GM19467 (cell line): ENCODE measurements at regions not wholly inside any gene's neighbourhood (a gene's known extent, or its start where the extent isn't known, plus 50 kb on each side); places are given as distances from the start of the nearest gene placed in this dataset.
"Not testable (repeated sequence)": the region's sequence is repeated elsewhere in the genome, so short reads cannot be mapped to it uniquely, and the experiment has no call there.

Source experiments
- ATAC-seq: cut with Tn5 transposase; IDR thresholded peaks from one replicate; pipeline ENCODE4 v1.9.1; 2021; ENCODE audit warnings: mild to moderate bottlenecking, moderate library complexity; ENCODE audit not compliant: unreplicated experiment

DNA sequence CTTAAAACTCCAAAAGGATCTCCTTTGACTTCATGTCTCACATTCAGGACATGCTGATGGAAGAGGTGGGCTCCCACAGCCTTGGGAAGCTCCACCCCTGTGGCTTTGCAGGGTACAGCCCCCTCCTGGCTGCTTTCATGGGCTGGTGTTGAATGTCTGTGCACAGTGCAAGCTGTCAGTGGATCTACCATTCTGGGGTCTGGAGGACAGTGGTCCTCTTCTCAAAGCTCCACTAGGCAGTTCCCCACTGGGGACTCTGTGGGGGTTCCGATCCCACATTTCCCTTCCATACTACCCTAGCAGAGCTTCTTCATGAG, 150.2 kb upstream of the FBXL17 start:
- not testable (repeated sequence) for ATAC-seq

DNA sequence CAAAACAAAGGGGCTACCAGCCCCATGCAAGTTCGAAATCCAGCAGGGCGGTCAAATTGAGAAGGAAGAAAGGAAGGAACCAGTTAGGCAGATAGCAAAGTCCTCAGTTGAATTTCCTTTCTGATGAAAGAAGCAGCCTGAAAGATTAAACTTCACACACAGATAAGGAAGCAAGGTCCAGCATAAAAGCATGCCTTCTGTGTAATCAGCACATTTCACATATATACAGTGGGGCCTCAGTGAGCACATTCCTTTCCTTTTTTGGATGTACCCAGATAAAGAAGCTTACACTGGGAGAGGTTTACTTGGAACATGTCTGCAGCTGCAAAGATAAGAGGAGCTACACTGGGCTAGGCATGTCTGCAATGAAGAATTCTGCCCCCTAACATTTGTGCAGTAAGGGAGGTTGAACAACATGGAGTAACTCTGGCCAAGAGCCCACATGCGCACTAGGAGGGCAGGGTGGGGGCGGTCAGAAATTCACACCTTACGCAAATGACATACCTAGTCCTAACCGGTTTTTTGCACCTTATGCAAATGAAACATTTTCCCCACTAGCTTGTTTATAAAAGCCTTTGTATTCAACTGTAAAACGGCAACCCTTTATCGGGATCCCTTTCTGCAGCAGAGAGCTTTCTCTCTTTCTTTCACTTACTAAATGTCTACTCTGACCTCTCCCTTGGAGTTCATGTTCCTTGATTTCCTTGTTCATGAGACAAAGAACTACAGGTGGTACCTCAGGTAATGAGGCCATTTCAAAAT, 149.7 kb upstream of the FBXL17 start:
- no peak for ATAC-seq

DNA sequence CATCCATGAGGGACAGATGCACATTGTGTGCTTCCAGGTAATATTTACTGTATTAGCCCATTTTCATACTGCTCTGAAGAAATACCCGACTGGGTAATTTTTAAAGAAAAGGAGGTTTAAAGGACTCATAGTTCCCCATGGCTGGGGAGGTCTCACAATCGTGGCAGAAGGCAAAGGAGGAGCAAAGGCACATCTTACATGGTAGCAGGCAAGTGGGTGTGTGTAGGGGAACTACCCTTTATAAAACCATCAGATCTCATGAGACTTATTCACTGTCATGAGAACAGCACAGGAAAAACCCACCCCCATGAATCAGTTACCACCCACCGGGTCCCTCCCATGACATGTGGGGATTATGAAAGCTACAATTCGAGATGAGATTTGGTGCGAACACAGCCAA, 148.8 kb upstream of the FBXL17 start:
- no peak for ATAC-seq

DNA sequence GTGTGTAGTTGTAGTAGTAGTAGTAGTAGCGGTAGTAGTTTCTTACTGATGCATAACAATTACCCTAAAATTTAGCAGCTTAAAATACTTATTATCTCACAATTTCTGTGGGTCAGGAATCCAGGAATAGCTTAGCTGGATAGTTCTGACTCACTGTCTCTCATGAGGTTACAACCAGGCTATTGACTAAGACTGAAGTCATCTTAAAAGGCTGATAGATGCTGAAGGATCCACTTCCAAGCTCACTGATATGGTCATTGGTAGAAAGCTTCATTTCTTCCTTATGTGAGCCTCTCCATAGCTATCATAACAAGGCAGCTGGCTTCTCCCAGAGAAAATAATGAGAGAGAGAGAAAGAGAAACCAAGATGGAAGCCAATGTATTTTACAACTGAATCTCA, 147.5 kb upstream of the FBXL17 start:
- no peak for ATAC-seq

DNA sequence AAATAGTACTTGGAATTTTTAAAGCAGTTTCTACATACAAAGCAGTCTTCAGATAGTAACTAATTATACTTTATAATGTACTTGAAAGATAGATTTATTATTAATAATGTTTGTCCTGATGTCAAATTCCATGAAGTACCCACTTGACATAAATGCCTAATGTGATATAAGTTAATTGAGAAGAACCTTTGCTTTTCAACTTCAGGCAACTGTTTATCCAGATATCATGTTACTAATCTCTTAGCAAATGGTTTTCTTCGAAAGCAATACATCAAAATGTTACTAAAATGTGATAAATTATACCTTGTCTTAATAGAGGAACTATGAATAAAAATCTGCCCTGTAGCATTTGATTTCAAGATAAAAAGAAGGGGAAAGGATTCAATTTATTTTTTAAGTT, 146.8 kb upstream of the FBXL17 start:
- no peak for ATAC-seq

DNA sequence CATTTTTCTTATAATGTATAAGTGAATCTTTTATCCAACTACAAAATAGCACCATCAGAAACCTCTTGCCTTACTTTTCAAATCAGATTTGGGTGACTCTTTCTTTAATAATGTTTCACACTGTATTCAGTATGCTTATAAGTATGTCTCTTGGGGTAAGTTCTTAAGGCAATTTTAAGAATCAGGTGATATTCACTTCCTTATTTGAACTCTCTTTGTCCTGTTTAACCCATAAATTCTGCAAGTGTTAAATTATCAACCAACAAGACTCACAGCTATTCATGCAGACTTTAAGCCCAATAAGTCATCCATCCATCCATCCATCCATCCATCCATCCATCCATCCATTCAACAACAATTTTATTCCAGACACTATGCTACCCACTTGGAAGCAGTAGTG, 142.7 kb upstream of the FBXL17 start:
- ATAC-seq: no peak

DNA sequence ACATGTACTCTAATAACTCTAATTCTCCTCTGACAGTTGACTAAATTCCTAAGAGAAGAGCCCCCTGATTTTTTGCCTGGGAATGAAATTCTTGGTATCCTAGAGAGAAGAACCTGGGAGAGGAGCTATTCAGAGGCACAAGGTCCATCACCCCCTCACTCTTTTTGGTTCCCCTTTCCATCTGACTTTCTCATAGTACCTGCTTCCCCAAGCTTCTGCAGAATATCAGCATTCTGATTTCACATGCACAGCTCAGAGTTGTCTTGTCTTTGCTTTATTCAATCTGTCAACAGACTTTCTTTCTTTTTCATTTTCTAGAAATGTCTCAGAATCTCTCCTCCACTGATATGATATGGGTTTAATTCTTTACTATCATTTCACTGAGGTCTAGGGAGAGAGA, 141.5 kb upstream of the FBXL17 start:
- ATAC-seq: no peak

DNA sequence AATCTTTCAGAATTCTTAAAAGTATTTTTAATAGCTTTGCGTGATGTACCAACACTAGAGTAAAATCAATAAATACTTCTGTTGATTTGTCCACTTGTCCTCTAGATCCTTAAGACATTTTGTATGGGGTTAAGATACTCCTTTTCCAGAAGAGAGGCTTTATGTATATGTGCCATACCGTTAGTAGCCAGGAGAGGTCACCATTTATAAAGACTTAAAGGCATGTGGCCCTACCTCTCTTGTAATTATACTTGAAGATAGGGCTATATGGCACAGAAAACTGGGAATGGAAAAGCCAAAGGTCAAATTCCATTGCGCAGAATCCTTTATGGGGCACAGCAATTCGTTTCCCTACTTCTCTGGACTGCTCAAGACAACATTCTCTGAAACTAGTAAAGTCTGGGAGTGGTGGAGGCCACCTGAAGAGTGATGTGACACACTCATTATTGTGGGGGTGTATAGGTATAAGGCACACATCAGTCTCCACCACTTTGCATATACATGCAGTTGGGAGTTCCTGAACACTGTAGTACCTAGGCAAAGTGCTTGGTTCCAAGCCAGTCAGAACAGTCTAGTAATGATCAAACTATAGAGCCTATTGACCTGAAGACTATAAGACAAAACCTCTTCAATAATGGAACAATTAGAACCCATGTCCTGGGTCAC, 140.1 kb upstream of the FBXL17 start:
- peak; percentile 62 for ATAC-seq

DNA sequence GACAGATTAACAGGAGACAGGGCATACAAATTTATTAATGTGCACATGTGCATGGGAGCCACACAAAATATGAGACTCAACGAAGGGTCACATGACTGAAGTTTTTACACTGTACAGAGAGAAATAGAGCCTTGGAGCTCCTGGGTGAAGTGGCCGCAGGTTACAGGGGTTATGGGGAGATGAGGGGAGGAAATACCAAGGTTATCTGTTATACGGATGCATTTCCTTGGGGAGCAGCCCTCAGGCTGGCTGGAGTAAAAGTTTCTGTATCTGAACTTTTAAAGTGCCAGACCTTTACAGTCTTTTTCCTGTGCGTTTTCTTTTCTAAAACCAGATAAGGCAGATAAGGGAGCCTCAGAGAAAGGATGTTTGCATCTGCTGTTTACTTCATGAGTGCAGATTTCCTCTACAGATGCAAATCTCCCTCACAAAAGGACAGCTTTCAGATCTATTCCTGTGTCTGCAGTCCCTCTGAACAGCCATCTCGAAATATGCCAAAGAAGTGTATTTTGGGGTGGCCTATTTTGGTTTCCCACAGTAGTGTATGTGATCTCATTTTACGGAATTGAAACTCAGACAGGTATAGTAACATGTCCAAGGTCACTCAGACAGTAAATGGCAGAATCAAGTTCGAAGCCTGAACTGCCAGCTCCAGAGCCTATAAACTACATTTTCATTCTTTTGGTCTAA, 139.3 kb upstream of the FBXL17 start:
- ATAC-seq: peak; percentile 86

DNA sequence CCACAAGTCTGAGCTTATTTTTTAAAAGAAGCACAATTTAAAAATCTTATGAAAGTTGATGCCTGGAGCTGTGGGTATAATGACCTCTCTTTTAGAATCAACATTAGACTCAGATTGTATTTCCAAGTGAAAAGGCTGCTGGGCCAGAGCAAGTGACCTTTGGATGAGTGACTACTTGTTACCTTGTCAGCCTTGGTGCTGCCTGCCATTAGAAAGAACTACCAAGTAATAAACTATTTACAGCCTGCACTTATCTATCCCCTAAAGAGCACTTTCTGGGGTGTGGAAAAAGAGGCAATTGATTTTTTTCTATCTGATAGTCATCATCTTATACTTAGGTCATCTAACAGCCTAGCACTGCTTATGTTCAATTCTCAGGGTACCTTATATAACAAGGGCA, 134.9 kb upstream of the FBXL17 start:
- no peak for ATAC-seq

DNA sequence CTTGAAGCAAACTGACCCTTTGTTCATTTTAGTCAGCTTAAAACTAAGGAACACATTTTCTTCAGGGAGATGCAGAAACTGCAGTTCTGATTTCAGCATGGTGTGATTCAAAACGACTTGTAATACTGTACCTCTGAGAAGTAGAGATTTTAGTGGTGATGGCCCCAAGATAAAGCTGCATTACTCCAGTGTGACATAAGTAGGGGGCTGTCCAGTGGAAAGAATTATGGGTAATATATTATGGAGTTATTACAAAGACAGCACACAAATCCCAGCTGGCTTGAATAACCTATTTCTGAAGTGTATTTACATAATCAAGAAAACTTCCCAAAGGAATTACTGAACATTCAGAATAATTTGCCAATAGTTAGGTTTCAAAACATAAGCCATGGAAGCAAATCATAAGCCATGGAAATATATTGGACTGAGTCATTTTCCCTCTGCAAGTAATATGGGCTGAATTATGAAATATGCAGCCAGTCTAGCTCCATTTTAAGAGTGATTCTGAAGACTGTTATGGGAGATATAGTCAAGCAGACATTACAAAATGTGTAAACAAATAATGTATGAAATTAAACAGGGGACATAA, 133.7 kb upstream of the FBXL17 start:
- ATAC-seq: no peak

DNA sequence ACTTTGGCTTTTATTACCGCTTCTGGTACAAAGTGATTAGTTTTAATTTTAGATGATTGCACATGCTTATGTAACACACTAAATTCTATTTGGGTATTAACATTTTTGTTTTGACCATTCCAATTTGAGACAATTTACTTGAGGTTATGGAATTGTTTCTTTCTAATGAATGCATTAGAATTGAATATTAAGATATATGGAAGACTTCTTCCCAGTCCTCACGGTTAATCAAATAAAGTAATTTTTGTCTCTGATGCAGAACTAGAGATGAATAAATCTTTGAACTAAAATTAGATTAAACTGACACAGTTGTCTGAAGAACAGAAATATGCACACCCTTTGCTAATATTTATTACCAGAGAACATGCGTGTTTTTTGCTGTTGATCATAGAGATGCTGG, 127.1 kb upstream of the FBXL17 start:
- no peak for ATAC-seq

DNA sequence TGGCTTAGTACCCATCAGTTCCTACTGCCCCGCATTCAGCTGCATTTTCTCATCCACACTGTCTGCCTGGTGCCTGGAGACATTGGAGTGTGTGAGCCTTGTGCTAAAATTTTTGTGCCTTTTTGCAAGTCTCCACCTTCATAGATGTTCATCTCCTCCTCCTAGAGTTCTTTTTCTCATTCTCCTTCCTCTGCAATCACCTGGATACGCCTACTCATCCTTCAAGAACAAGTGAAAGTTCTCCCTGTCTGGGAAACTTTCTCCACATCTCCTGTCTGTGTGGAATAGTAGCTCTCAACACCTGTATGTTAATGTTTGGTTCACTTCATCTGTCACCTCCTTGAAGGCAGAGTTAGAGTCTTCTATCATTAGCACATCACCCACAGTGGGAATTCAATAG, 125.7 kb upstream of the FBXL17 start:
- no peak for ATAC-seq

DNA sequence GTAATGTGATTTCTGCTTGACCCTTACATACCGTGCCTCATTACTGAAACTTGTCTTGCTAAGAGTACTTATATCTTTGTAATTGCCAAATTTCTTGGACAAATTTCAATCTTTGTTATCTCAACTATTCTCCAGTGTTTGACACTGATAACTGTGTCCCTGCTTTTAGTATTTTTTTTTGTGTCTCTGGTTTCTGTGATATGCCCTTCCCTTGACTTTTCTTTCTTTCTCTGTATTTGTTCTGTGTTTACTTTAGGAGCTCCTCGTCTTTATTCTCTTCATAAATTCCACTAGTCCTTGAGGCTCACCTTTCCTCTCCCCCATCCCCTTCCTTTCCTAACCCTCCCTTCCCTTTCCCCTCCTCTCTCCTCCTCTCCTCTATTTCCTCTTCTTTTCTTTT, 123.7 kb upstream of the FBXL17 start:
- ATAC-seq: no peak

DNA sequence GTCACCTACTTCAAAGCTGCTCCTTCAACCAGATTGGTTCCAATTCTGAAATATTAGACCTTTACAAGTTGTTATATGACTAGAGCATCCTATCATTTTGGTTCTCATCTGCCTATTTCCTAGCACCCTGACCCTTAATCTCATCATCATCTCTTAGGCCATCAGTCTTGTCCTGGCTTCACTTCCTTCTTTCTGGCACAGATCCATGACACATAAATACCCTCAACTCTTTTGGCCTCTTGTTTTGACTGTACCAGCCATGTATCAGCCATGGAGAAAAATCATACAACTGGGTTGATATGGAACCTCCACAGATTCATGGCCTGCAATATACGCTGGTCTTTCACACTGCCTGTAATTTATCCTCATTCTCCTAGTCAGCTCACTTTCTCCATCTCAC, 123.1 kb upstream of the FBXL17 start:
- no peak for ATAC-seq

DNA sequence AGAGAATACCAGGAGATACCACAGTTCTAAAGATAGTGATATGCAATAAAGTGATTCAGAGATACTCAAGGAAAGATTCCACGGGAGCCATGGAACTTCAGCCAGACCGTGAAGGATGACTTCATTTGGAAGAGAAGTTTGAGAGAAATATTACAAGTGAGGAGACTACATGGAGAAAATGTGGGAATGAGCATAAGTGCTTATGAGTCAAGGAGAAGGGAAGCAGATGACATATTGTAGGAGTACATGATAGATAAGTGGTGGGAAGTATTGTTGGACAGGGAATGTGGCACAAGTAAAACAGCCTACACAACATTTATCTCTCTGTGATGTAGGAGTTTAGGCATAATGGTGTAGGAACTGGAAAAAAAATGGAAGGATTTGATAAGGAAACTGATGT, 122.1 kb upstream of the FBXL17 start:
- no peak for ATAC-seq

DNA sequence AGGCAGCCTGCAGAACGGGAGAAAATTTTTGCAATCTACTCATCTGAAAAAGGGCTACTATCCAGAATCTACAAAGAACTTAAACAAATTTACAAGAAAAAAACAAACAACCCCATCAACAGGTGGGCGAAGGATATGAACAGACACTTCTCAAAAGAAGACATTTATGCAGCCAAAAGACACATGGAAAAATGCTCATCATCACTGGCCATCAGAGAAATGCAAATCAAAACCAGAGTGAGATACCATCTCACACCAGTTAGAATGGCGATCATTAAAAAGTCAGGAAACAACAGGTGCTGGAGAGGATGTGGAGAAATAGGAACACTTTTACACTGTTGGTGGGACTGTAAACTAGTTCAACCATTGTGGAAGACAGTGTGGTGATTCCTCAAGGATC, 113.7 kb upstream of the FBXL17 start:
- not testable (repeated sequence) for ATAC-seq

DNA sequence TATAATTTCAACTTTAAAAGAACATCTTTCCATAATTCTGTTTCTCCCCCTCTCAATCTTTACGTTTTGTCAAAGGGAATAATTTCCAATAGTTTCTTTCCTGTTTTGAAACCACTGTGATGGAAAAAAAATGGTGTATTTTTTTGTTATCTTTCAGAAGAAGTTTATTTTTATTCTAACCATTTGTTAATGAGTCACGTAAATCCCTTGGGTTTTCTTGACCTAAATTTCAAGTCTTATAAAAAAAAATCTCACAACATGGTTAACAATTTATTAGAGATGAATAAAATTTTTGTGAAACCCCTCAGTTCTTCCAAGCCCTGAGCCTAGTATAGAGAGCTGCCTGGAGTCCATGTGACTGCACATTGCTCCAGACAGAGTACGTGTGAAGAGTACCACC, 106.1 kb upstream of the FBXL17 start:
- no peak for ATAC-seq

DNA sequence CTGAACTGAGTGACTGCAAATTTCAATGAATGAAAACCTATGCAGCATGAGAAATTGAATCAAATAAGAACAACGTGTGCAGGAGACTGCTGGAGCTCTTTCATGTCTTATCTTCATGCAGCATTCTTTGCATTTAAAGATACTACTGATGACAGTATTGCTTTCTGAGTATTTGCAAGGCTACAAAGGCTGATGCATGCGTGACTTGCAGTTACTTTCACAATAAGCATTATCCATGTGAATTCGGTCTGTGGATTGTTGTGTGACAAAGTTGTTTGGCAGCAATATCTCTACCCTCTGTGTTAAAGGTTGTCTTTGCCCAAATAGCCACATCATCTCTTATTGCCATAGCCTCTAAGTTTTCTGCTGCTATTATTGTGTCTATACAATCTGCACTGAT, 102.1 kb upstream of the FBXL17 start:
- ATAC-seq: no peak

DNA sequence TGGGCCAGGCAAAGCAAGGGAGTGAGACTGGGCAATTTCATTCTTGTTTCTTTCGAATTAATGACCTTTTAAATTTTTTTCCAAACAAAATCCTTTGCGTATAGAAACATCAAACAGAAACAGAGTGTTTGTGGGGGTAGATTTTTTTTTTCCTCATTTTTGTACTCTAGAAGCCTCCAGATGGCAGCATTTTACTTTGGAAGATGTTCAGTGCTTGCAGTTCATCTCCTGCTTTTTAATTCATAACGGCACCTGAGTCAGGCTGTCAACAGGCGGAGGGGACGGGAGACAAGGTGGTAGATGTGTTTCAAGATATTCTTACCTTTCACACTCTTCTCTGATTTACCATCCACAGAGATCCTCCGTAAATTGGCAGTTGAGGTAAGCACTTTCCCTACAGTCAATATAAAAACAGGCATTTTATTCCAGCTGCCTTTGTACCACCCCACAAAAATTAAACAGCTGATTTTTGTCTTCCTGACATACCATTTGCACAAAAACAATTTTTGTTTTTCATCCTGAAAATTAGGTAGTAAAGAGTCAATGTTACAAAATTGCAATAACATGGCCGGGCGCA, 99.5 kb upstream of the FBXL17 start:
- ATAC-seq: no peak

DNA sequence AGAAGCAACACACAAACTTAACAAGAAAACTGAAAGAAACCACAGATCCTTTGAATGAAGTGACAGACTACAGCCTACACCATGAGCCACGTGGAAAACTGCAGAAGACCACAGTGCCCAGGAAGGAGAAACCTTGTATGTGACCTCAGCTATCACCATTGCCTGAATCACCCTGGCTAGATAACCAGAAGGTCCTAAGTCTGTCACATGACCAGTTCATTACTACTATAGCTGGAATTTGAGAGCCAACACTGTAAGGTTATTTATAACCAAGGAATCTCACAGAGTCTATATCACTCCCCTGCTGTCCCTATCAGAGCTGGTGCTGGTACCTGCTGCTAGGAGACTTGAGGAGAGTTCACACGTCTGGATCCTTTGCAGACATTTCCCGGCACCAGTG, 90.3 kb upstream of the FBXL17 start:
- ATAC-seq: no peak

DNA sequence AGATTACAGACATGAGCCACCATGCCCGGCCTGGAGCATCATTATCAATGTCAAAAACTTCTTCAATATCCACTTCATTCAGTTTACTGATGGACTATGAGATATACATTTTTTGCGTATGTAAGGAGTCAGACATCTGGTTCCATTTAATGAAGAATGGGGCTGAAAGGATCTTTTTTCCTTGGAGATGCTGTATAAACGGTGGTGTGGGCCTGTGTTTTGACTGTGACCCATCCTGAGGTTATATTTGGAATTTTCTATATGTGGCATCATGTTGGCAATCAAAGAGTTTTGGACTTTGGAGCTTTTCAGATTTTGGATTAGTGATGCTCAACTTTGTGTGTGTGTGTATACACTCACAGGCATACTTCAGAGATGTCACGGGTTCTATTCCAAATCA, 85.7 kb upstream of the FBXL17 start:
- no peak for ATAC-seq
